Hepatocyte (in vitro differentiated cells): ENCODE measurements at regions not wholly inside any gene's neighbourhood (a gene's known extent, or its start where the extent isn't known, plus 50 kb on each side); places are given as distances from the start of the nearest gene placed in this dataset.

Experiments
- CTCF ChIP-seq: fragments of 200-600 bp; sonication (generic); IDR thresholded peaks from 2 replicates; pipeline ENCODE4 v1.5.1; 2016; ENCODE audit warnings: antibody characterized with exemption, mild to moderate bottlenecking; ENCODE audit not compliant: poor library complexity
- EZH2 ChIP-seq: fragments of 200-600 bp; sonication (generic); IDR thresholded peaks from 2 replicates; pipeline ENCODE4 v1.6.1; 2016; ENCODE audit warnings: antibody characterized with exemption, mild to moderate bottlenecking, borderline replicate concordance
- EZH2phosphoT487 ChIP-seq: fragments of 200-600 bp; sonication (generic); IDR thresholded peaks from one replicate; pipeline ENCODE4 v1.6.1; 2018; ENCODE audit warnings: antibody characterized with exemption, mild to moderate bottlenecking, low read depth, moderate library complexity; ENCODE audit not compliant: unreplicated experiment, severe bottlenecking

GRCh38 chr14:51547260-51547659, 104.5 kb upstream of the FRMD6 start:
- TF ChIP-seq EZH2 (no peak), CTCF (no peak), EZH2phosphoT487 (no peak)
